ENCODE measurements at regions not wholly inside any gene's neighbourhood (a gene's known extent, or its start where the extent isn't known, plus 50 kb on each side); places are given as distances from the start of the nearest gene placed in this dataset.
"Not testable (repeated sequence)": the region's sequence is repeated elsewhere in the genome, so short reads cannot be mapped to it uniquely, and the experiment has no call there.

DNA sequence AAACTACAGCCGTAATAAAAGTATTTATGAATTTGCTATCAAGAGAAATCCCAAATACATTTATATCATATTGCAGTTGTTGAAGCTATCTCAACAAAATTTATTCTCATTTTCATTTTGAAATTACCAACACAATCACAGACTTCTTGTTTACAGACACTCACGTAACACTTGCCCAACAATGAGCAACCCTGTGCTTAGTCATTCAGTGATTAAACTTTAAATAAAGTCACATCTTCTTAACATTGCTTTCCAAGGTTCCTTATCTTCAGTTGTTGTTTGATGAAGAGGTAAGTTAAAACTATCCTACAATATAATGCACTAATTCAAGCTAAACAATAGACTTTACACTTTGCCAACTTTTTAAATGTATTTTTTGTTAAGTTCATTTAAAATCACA, 601.8 kb downstream of the SLC16A7 start:
- no peak for DNase-seq

DNA sequence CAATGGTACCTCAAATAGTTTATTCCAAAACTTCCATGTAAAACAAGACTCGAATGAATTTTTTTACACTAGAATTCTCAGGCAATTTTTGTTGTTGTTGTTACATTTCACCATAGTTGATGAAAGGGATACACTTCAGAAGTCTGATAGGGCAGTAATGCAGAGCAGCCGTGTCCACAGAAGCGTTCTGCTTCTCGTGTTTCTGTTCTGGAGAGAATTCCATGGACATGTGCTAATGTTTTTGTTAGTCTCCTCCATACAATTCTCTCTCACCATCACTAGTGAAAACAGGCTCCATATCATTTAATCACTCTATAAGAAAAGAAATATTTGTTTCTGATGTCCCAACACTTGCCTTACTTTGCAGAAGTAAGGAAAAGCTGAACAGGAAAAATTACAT, 606.1 kb downstream of the SLC16A7 start:
- no peak for DNase-seq

DNA sequence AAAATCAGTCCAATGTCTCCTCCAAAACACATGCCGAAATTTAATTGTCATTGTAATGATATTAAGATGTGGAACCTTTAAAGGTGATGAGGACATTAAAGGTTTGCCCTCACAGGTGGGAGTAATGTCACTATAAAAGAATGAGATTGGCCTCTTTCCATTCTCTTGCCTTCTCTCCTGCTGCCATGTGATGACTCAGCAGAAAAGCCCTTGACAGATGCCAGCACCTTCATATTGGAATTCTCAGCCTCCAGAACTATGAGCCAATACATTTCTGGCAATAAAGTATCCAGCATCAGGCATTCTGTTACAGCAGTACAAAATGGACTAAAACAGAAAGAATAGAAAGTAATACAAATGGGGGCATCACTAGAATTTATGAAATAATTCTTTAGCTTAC, 609.7 kb downstream of the SLC16A7 start:
- DNase-seq, result no peak

DNA sequence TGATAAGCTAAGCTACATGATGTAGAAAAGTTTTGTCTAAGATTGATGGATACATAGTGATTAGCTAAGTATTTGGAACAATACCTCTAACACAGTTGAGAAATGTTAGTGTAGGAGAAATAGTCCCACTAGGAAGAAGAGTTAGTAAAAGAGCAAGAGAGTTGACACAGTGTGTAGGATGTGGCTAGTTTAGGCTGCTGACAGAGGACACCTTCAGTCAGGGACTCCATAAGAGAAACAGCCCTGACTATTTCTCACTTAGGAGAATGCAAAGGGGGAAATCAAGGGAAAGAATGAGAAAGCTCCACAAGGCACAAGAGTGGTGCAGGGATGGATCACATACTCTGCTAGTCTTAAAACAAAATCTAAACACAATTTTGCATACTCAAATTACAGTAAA, 613.7 kb downstream of the SLC16A7 start:
- DNase-seq, result no peak

DNA sequence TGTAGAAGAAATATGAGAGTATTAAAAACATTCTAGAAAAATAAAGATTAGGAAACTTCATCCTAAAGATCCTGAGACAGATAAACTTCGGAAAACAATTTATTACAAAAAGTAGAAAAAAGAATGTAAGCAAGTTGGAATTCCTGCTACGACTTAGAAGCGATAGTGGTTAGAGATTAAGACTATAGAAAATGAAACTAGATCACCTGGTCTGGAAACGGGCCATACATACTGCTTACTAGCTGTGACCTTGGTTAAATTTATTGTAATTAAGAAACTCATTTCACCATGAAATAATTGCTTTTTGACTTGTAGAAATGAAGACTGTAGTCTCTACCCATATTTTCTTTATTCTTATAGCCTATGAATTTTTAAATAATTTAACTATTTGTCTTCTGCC, 614.1 kb downstream of the SLC16A7 start:
- DNase-seq, result no peak

DNA sequence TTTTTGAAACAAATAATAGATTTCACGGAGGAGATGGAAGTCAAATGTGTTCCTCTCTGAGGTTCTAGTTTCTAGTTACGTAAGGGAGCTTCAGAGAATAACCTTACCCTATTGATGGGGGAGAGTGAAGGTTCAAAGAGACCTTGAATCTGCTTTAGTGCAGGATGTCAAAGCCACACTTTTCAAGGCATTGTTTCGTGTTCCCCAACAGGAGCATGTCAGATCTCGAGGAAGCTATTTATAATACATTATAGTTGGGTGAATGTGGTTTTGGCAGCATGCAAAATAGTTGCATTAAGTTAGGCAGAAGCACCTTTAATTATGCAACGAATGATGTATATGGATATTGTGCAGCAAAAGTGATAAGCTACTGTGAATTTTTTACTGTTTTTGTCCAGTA, 614.9 kb downstream of the SLC16A7 start:
- no peak for DNase-seq

DNA sequence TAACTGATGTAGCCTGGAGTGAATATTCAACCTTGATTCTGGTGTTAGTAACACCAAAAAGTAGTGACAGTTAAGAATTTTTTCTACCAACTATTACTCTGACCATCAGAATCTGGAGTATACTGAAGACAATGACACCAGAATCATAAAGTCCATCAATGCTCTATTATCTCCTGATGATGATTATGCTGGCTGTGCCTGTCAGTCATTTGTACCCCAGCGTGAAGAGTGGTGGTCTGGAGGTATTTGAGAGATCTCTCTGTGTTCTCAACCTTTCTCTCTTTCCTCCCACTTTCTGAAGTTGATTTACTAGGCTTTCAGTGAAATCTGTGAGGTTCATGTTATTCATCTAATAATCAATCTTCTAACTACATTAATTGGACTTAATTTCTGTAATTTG, 615.4 kb downstream of the SLC16A7 start:
- no peak for DNase-seq

DNA sequence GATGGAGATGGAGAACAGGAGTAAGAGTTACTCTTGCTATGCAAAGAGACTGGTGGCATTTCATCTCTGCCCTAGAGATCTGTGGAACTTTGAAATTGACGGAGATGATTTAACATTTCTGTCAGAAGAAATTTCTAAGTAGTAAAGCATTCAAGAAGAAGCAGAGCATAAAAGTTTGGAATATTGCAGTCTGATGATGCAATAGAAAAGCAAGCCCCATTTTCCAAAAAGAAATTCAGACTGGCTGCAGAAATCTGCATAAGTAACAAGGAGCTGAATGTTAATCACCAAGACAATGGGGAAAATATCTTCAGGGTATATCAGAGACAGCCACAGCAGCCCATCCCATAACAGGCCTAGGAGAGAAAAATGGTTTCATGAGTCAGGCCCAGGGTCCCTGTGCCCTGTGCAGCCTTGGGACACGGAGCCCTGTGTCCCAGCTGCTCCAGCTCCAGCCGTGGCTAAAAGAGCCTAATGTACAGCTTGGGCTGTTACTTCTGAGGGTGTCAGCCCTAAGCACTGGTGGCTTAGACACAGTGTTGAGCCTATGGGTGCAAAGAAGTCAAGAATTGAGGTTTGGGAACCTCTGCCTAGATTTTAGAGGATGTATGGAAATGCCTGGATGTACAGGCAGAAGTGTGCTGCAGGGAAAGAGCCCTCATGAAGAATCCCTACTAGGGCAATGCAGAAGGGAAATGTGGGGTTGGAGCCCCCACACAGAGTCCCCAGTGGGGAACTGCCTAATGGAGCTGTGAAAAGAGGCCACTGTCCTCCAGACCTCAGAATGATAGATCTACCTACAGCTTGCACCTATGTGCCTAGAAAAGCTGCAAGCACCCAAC, 616.6 kb downstream of the SLC16A7 start:
- no peak for DNase-seq

DNA sequence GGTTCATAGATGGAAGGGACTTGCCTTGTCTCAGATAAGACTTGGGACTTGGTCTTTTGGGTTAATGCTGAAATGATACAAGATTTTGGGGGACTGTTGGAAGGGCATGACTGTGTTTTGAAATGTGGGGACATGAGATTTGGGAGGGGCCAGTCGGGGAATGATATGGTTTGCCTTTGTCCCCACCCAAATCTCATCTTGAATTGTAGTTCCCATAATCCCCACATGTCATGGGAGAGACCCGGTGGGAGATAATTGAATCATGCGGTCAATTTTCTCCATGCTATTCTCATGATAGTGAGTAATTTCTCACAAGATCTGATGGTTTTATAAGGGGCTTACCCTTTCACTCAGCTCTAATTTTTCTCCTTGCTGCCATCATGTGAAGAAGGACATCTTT, 617.4 kb downstream of the SLC16A7 start:
- DNase-seq, result not testable (repeated sequence)

DNA sequence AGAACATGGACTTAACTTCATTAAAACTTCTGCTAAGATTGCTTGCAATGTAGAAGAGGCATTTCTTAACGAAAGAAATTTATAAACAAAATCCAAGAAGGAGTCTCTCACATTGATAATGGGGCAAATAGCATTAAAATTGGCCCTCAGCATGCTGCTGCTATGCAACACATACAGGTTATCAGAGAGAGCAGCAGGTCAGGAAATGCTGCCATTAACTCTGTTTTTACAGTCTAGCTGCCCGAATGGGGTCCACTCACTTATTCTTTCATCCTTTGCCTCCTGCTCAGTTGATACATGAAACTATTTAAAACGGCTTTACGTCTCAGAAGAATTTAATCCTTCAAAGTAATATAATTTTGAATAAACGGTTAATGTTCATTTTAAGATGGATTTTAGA, 620.4 kb downstream of the SLC16A7 start:
- DNase-seq, result no peak

DNA sequence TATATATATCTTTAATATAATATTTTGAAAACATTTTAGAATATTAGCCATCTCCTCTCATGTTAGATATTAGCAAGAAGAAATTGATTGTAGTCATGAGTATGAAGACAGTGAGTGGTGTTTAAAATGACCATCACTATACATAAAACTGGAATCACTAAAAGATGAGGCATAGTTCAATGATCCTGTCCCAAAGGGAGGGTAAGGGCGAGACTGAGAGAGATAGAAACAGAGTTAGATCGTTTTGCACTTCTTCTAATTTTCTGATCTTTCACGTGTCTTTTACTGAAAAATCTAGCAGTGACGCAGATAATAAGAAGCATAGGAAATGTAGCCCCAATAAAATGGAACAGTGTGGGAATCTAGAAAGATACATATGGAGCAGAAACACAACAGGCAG, 627.4 kb downstream of the SLC16A7 start:
- DNase-seq, result no peak

DNA sequence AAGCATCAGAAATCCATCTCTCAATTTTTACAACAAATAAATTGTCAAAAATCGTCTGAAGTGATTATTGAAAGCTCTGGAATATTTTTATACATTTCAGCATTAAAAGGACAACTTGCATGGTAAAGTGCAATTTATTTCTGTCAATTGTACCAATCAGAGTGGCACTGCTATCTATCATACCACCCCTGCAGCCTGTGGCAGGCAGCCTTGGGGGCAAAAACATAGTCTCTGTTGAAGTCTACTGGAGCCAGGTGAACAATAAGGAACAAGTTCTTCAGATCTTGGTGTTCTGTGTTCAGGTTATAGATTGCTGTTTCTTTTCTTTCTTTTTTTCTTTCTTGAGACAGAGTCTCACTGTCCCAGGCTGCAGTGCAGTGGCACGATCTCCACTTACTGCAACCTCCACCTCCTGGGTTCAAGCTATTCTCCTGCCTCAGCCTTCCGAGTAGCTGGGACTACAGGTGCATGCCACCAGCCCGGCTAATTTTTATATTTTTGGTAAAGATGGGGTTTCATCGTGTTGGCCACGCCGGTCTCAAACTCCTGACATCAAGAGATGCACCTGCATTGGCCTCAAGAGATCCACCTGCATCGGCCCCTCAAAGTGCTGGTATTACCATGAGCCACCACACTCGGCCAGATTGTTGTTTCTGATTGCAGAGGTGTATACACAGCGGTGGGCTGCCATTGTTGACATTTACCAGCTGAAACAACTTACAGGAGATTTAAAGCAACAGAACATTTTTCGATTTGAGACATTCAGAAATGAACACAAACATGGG, 629.6 kb downstream of the SLC16A7 start:
- DNase-seq, result no peak

DNA sequence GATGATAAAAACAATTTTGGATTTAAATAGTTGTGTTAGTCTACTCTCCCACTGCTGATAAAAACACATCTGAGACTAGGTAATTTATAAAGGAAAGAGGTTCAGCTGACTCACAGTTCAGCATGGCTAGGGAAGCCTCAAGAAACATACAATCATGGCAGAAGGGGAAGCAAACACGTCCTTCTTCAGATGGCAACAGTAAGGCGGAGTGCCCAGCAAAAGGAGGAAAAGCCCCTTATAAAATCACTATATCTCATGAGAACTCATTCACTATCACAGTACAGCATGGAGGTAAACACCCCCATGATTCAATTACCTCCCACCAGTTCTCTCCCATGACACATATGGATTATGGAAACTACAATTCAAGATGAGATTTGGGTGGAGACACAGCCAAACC, 632.1 kb downstream of the SLC16A7 start:
- DNase-seq, result no peak

DNA sequence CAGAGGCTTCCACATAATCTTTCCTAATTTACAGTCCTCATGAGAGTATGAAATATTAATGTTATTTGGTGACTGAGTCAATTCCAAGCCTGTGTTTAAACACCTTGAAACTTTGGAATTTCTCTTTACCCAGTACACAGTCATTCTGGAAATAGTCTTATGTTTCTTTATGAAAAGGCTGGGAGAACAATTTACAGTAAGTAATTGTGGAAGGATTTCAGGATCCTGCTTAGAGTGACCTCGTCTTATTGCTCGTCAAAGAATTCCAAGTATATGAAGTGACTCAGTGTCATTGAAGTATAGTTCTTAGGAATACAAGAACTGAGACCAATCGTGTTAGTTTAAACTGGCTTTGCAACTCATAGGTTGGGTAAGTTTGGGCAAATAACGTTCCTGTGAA, 634.2 kb downstream of the SLC16A7 start:
- no peak for DNase-seq

DNA sequence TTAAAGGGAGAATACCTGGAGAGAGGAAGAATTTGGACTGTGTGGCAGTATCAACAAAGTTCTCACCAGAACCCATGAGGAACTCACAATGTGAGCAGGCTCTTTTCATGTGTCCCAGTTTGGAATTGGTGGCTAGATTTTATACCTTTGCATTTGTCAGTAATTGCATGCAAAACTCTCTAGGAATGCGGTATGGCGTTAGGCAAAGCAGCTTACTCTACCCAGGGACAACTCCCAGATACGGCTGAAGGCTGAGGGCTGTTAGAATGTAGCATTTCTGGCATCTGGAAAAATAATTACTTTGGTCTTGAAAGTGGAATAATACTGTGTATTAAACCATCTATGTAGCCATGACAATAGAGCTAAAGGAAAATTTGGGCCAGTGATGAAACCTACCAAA, 635.5 kb downstream of the SLC16A7 start:
- DNase-seq, result no peak

DNA sequence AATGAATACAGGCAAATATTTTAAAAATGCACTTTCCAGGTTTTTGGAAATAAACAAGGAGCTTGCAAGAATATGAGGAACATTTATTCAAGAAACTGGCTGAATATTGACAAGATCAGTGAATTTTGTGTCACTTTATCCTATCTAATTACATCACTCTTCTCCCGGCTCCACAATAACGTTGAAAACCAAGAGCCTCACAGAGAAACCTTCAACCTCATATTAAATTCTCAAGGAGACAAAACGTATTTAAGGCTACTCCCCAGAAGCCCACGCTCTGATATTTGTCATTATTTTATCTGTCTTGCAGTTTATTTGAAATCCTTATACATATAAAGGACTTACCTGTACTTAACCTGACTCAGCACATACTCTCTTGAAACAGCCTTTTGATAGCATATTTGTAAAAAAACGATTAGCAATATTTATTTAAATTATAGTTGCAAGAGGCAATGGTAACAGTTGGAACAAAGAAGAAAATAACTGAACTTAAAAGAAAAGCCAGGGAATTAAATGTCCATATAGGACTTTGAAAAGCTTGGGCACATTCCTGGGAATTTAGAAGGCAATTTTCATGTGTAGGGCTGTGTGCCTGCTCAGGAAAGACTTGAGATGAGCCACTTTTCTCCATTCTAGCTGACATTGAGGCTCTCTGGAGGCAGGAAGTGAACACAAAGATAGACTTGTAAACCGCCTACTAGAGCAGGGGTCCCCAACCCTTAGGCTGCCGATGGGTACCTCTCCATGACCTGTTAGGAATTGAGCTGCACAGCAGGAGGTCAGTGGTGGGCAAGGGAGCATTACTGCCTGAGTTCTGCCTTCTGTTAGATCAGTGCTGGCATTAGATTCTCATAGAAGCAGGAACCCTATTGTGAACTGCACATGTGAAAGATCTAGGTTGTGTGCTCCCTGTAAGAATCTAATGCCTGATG, 636.4 kb downstream of the SLC16A7 start:
- no peak for DNase-seq

DNA sequence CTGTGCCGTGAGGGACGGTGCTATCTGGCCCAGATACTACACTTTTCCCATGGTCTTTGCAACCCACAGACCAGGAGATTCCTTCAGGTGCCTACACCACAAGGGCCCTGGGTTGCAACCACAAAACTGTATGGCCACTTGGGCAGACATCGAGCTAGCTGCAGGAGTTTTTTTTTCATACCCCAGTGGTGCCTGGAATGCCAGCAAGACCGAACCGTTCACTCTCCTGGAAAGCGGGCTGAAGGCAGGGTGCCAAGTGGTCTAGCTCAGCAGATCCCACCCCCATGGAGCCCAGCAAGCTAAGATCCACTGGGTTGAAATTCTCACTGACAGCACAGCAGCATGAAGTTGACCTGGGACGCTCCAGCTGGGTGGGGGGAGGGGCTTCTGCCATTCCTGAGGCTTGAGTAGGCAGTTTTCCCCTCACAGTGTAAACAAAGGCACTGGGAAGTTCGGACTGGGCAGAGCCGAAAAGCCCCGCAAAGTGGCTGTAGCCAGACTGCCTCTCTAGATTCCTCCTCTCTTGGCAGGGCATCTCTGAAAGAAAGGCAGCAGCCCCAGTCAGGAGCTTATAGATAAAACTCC, 638.9 kb downstream of the SLC16A7 start:
- DNase-seq, result not testable (repeated sequence)

DNA sequence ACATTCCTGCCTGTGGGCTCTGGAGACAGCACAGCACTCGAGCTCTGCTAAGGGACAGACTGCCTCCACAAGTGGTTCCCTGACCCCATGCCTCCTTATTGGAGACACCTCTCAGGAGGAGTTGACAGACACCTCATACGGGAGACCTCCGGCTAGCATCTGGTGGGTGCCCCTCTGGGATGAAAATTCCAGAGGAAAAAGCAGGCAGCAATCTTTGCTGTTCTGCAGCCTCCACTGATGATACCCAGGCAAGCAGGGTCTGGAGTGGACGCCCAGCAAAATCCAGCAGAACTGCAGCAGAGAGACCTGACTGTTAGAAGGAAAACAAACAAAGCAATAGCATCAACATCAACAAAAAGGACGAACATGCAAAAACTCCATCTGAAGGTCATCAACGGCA, 639.4 kb downstream of the SLC16A7 start:
- no peak for DNase-seq

DNA sequence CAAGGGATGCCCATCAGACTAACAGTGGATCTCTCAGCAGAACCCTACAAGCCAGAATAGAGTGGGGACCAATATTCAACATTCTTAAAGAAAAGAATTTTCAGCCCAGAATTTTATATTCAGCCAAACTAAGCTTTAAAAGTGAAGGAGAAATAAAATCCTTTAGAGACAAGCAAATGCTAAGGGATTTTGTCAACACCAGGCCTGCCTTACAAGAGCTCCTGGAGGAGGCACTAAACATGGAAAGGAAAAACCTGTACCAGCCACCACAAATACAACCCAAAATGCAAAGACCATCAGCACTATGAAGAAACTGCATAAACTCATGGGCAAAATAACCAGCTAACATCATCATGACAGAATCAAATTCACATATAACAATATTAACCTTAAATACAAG, 640.6 kb downstream of the SLC16A7 start:
- not testable (repeated sequence) for DNase-seq

DNA sequence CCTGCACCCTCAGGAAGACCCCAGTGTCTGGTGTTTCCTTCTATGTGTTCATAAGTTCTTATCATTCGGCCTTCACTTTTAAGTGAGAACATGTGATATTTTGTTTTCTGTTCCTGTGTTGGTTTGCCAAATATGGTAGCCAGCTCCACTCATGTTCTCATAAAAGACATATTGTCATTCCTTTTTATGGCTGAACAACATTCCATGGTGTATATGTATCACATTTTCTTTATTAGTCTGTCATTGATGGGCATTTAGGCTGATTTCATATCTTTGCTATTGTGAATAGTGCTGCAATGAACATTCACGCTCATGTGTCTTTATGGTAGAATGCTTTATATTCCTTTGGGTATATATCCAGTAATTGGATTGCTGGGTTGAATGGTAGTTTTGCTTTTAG, 645.1 kb downstream of the SLC16A7 start:
- no peak for DNase-seq

DNA sequence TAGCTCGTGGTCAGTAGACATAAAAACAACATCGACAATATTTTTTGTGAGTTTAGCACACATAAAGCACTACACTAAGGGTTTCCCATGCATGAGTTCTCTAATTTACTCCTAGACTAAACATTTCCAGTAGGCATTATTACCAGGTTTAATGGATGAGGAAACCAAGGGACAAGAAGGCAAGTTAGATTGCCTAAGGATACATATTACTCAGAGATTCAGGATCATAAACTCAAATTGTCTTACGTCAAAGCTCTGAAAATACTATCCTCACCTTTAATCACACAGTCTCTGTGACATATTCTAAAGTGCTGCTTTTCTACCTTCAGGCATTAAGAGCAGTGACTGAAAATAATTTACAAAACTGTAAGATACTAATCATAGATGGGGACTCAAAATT, 655.3 kb downstream of the SLC16A7 start:
- no peak for DNase-seq

DNA sequence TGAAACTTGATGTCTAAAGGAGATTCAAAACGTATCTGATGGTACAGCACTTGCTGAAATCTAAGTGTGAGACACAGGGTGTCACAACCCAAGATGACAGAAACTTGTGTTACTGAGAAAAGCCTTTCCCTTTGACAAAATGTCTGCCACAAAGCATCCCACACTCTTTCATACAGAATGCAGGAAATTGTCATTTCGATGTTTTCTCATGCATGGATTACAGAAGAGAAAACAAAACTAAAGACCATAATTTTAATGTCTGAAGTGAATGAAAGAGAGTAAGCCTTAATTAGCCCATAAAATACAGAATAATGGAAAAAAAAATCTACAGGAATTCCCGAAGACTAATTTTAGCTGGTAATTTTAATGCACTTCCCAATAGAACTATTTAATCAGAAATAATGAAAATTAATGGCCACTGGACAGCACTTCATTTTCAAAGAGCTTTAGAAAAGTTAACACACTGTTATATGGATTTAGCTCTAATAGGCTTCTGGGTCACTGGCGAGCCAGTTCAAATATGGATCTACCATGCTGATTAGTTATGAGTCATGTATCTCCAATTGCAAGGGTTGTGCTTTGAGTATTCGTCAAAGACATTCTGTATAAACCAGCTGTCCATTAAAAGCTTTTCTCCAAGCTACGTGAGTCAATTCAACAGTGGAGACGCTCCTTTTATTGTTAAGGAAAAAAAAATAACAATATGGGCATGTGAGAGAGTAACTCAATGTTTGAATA, 656.7 kb downstream of the SLC16A7 start:
- no peak for DNase-seq
